Ascending aorta (tissue), 2 donors: ENCODE measurements at regions not wholly inside any gene's neighbourhood (a gene's known extent, or its start where the extent isn't known, plus 50 kb on each side); places are given as distances from the start of the nearest gene placed in this dataset.

Experiments used
- DNase-seq, 2 donors: peaks; one replicate each; pipeline ENCODE4 v3.0.0-alpha.2; 2019; ENCODE audit warnings: low spot score in 2 of 2
- H3K27ac ChIP-seq, 2 donors: fragments of 200-600 bp; sonication (generic); one replicate each; pipeline ENCODE4 v1.5.1; 2016 to 2017; ENCODE audit warnings: mild to moderate bottlenecking in 1 of 2
- H3K27me3 ChIP-seq: fragments of 200-600 bp; sonication (generic); one replicate; pipeline ENCODE4 v1.5.1; 2017
- H3K36me3 ChIP-seq, 2 donors: fragments of 200-600 bp; sonication (generic); one replicate each; pipeline ENCODE4 v1.5.1; 2016
- H3K4me1 ChIP-seq, 2 donors: fragments of 200-600 bp; sonication (generic); one replicate each; pipeline ENCODE4 v1.5.1; 2016 to 2017; ENCODE audit warnings: mild to moderate bottlenecking in 1 of 2
- H3K4me3 ChIP-seq, 2 donors: fragments of 200-600 bp; sonication (generic); one replicate each; pipeline ENCODE4 v1.5.1; 2016 to 2017; ENCODE audit warnings: mild to moderate bottlenecking in 1 of 2
- H3K9me3 ChIP-seq, 2 donors: fragments of 200-600 bp; sonication (generic); one replicate each; pipeline ENCODE4 v1.5.1; 2016
- CTCF ChIP-seq, 3 experiments: fragments of 200-600 bp in 2 of 3; fragments of 450-650 bp in 1 of 3; sonication (generic) in 2 of 3; IDR thresholded peaks; one replicate each; pipeline ENCODE4 v1.5.1; 2016 to 2019; ENCODE audit warnings: antibody characterized with exemption in 3 of 3, mild to moderate bottlenecking in 1 of 3, moderate library complexity in 1 of 3
- intact Hi-C: fragments of 100-400 bp; cut with DNase I; formaldehyde crosslinking; loops from one replicate; pipeline ENCODE4 v1.15.1; 2023

DNA sequence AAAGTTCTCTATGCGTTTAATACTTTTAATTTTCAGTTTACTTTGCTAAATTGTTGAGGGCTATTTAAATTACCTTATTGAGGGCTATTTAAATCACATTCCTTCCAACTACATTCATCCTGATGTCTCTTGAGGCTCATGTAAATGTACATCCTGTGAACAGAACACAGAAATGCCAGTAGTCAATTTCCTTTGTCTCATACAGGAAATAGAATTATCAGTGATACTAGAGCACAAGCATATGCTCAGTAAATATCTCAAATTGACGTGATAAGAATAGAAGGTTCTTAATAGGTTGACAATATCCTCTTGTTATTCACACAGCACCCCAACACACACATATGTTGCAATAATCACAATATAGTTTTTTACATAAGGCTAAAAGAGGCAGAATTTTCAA is 449.0 kb downstream of the CYLC2 start:
- intact Hi-C loops, result no loop called here
- no peaks in the 10 kb centered on the region for H3K4me1 ChIP-seq
- no peaks in the 10 kb centered on the region for H3K36me3 ChIP-seq
- H3K27me3 ChIP-seq, result no peaks in the 10 kb centered on the region
- DNase-seq, result no peak
- H3K9me3 ChIP-seq, result no peaks in the 10 kb centered on the region
- H3K27ac ChIP-seq, result no peak overlapping the region
- TF ChIP-seq CTCF (IDR thresholded peaks at IDR 0.05), result no peak
- H3K4me3 ChIP-seq, result no peak overlapping the region

DNA sequence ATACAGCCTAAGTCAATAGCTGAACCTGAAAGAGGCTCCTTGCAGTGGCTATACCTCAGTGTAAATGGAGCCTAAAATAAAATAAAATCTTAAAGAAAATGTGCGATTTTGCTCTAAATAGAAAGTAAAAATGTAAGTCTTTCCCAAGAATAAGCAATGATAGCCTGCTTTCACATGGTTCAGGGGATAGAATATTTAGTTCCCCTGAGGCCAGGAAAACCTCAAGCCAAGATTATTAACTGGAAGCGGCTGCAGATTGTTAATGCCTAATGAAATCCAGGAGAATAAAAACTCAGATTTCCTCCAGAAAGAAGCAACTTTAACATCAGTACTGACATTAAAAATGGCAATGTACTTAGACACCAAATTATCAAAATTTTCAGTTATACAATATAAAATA is 463.7 kb downstream of the CYLC2 start:
- Histone ChIP-seq H3K4me1 (no peaks in the 10 kb centered on the region), H3K36me3 (no peaks in the 10 kb centered on the region), H3K4me3 (no peak overlapping the region), H3K9me3 (no peaks in the 10 kb centered on the region), H3K27ac (no peak overlapping the region), H3K27me3 (no peaks in the 10 kb centered on the region)
- intact Hi-C loops, result no loop called here
- TF ChIP-seq CTCF (IDR thresholded peaks at IDR 0.05), result no peak
- DNase-seq, result no peak

GRCh38 chr9:103471241-103471640 is 476.1 kb downstream of the CYLC2 start:
- DNase-seq, result no peak
- intact Hi-C loops, result no loop called here
- H3K4me3 ChIP-seq, result no peak overlapping the region
- no peaks in the 10 kb centered on the region for H3K36me3 ChIP-seq
- H3K27ac ChIP-seq, result no peak overlapping the region
- no peaks in the 10 kb centered on the region for H3K27me3 ChIP-seq
- no peaks in the 10 kb centered on the region for H3K4me1 ChIP-seq
- TF ChIP-seq CTCF (IDR thresholded peaks at IDR 0.05), result no peak
- no peaks in the 10 kb centered on the region for H3K9me3 ChIP-seq

DNA sequence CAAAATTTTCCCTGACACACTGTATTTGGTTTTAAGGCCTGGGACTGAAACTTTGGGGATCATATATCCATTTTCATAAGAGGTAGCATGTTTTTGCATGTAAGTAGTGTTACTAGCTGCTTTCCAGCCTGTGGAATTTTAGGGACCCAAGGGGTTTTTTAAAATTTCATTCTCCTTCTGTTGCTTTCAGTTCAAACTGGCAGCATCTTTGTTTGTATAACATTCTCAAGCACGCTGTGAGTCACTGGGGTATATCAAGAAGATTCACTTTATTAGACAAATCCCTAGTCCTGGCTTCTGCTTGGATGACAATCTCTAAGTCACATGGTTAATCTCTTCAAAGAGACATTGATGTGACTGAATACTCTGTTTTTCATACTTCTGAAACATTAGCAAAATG is 479.0 kb downstream of the CYLC2 start:
- H3K36me3 ChIP-seq, result no peaks in the 10 kb centered on the region
- no peak for DNase-seq
- no peak overlapping the region for H3K4me3 ChIP-seq
- intact Hi-C loops, result no loop called here
- H3K27me3 ChIP-seq, result no peaks in the 10 kb centered on the region
- no peak for TF ChIP-seq CTCF (IDR thresholded peaks at IDR 0.05)
- no peak overlapping the region for H3K27ac ChIP-seq
- H3K4me1 ChIP-seq, result no peaks in the 10 kb centered on the region
- no peaks in the 10 kb centered on the region for H3K9me3 ChIP-seq

DNA sequence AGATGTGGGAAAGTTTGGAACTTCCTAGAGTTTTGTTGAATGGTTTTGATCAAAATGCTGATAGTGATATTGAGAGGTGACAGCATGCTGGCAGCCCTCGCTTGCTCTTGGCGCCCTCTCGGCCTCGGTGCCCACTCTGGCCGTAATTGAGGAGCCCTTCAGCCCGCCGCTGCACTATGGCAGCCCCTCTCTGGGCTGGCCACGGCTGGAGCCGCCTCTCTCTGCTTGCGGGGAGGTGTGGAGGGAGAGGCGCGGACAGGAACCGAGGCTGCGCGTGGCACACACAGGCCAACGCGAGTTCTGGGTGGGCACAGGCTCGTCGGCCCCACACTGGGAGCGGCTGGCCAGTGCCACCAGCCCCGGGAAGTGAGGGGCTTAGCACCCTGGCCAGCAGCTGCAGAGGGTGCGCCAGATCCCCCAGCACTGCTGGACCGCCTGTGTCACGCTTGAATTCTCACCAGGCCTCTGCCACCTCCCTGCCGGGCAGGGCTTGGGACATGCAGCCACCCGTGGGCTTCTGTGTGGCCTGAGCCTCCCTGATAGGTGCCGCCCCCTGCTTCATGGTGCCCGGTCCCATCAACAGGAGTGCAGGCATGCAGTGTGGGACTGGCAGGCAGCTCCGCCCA is 488.5 kb downstream of the CYLC2 start:
- TF ChIP-seq CTCF (IDR thresholded peaks at IDR 0.05), result no peak
- no peaks in the 10 kb centered on the region for H3K4me1 ChIP-seq
- H3K27ac ChIP-seq, result no peak overlapping the region
- no peaks in the 10 kb centered on the region for H3K36me3 ChIP-seq
- no peaks in the 10 kb centered on the region for H3K27me3 ChIP-seq
- intact Hi-C loops, result no loop called here
- H3K9me3 ChIP-seq, result no peaks in the 10 kb centered on the region
- no peak for DNase-seq
- no peak overlapping the region for H3K4me3 ChIP-seq

GRCh38 chr9:103485138-103485537 is 490.0 kb downstream of the CYLC2 start:
- no peak overlapping the region for H3K4me3 ChIP-seq
- TF ChIP-seq CTCF (IDR thresholded peaks at IDR 0.05), result no peak
- no peaks in the 10 kb centered on the region for H3K9me3 ChIP-seq

More at GRCh38 chr9:103485138-103485537, 490.0 kb downstream of the CYLC2 start:
- intact Hi-C loops, result no loop called here
- no peak overlapping the region for H3K27ac ChIP-seq
- no peaks in the 10 kb centered on the region for H3K4me1 ChIP-seq
- no peak for DNase-seq
- H3K27me3 ChIP-seq, result no peaks in the 10 kb centered on the region
- no peaks in the 10 kb centered on the region for H3K36me3 ChIP-seq
